ENCODE measurements at regions not wholly inside any gene's neighbourhood (a gene's known extent, or its start where the extent isn't known, plus 50 kb on each side); places are given as distances from the start of the nearest gene placed in this dataset.

DNA sequence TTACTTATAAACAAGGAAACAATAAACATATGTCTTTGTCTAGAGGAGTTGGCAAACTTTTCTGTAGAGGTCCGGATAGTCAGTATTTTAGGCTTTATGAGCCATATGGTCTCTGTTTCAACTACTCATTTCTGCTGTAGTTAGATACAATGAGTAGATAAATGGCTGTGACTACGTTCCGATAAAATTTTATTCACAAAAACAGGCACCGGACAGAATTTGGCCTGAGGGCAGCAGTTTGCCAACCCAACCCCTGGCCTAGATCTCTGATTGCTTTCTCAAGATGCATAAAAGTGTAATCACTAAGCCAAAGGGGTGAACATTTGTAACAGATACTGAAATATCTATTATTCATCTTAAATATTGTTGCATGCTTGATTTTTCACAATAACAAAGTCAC lies 123.1 kb upstream of the ESRRG start:
- DNase-seq: no peak

DNA sequence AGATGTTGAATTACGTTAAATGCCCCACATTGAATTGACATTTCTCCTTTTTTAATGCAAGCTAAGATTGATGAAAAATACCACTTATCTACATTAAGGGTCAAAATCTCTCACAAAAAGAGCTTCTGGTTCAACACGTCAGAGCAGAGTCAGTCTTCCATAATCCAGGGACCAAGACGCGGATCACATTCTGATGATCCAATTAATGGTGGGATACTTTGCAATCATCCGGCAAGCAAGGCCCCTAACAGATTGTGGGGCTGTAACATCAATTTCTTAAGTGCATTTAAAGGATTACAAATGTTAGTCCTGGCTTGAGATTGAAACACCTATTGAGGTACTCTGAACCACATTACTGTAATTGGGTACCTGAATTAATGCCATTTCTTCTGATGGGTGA lies 120.2 kb upstream of the ESRRG start:
- DNase-seq: no peak

GRCh38 chr1:216841165-216841564 lies 117.9 kb upstream of the ESRRG start:
- no peak for DNase-seq

GRCh38 chr1:216836316-216836715 lies 113.1 kb upstream of the ESRRG start:
- no peak for DNase-seq

- DNase-seq: no peak
Measured at GRCh38 chr1:216833509-216833908, 110.3 kb upstream of the ESRRG start.

DNA sequence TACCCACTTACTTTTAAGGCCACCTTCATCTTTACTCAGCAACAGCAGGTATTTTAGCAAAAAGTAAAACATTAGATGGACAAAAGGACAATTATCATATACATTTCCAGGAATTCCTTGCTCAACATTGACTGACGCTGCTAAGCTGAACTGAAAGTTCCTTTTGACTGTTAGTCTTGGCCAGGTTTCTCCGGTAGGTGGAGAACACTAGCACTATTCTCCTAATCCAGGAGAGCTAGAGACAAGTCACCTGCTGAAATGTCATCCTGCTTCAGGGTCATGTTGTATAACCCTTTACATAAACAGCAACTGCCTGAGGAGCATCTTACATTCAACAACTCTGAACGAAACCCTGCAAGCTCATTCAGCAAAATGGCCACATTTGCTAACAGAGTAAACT lies 109.0 kb upstream of the ESRRG start:
- no peak for DNase-seq

DNA sequence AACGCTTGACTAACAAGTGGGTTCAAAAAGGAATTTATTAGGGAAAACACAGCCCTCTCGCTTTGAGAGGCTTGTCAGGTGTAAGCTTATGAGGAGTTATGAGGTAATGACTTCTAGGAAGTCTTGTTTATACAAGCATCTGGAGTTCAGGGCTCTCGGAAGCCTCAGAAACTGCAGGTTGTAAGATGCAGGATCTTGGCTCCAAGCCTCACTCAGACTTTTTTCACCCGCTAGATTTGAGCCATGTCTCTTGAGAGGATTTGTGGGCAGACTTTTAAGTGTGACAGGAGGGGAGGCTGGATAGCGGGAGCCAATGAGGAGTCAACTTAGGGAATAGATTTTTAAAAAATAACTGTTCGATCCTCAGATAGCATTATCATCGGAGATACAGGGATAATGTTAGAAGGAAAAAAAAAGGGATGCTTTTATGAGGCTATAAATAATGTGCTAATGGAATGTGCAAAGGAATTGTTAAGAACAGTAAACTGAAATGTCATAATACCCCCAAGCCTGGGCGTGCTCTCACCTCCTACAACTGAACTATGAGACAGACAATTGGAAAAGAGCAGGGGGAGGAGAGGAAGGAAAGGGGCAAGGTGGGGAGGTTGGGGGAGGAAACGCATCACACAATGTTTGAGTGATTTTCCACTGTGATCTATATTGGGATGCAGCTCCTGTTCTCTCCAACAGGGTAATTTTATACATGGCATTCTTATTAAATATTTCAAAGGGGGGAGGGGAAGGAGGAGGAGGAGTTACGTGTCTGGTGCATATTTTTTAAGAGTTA lies 107.4 kb upstream of the ESRRG start:
- no peak for DNase-seq

DNA sequence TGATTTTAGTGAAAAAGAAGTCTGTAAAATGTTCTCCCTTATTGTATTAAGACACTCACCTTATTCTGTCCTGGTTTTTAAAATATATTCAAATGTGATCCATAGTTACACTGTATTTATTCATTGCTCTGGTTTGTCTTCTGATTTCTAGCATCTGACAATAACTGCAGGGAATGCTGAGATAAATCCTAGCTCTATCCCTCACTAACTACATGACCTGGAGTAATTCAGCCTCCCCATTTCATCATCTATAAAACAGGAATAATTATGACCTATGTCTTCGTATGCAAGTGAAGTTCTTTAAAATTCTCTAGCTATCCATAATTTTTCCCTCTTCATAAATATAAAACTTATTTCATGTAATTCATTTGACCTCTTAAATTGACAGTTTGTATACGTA lies 104.0 kb upstream of the ESRRG start:
- DNase-seq: no peak

- no peak for DNase-seq
Measured at GRCh38 chr1:216826646-216827045, 103.4 kb upstream of the ESRRG start.

- no peak for DNase-seq
Measured at GRCh38 chr1:216826214-216826613, 103.0 kb upstream of the ESRRG start.

GRCh38 chr1:216825557-216825956 lies 102.3 kb upstream of the ESRRG start:
- DNase-seq: no peak

DNA sequence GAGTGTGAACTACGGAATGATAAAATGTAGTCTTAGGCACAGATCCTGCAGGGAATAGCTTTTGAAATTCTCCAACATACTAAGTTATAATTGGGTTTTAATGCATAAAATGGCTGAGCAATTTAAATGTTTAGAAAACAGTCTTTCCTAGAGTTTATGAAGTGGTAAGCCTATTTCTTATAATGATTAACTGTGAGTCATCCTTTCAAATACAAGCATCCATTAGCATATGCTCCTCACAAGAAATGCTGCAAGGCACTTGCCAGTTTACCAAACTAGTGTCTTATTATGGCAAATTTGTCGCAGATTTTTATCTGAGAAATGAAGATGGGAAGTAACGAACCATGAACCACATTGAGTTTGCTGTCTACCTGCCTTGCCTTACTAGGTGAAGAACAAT lies 101.3 kb upstream of the ESRRG start:
- DNase-seq: no peak

DNA sequence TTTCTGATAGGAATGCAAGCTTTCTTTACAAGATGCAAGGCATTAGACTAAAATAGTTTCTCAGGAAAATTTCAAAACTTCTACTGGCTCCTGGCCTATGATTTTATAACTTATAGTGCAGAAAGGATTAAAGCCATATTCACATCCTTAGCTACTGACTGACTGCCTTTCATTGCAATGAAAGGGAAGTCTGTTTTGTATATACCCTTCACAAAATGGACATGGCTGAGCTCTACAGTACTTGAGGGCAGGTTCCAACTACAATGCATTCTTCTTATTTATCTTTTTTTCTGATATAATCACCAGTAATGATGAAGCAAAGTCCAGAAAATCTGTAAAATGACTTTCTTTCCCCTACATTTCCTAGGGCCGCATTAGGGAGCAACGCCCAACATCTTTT lies 100.5 kb upstream of the ESRRG start:
- no peak for DNase-seq

DNA sequence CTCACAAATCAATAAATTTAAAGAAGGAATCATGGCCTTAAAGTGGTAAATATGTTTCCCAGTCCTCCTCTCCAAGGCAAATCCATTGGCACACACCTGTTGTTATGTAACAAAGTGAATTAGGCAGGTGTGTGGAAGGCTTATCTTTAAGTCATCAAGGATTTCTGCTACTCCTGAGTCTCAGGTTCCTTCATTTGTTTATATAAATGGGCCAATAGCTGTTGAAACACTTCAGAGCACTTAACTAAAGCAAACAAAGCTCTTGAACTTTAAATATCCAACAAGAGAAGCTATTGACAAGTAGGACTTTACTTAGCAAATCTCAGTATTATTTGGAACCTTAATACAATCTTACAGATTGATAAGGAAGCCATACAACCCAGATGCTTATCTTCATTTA lies 99.3 kb upstream of the ESRRG start:
- DNase-seq: no peak

DNA sequence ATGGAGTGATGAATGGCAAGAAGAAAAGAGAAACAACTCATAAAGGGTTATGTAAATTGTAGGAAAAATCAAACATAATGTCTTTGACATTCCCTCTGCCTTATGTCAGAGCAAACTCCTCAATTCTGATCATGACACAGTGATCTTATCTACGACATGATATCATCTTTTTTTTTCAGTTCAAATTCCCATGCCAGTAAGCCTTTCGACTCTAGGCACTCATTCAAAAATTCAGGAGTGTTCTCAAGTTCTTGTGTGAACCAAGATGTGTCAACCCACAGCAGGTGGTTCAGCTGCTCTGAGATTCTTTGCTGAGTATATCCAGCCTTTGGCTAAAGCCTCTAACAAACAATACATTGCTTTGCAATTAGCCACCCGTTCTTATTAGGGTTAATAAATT lies 97.1 kb upstream of the ESRRG start:
- no peak for DNase-seq

DNA sequence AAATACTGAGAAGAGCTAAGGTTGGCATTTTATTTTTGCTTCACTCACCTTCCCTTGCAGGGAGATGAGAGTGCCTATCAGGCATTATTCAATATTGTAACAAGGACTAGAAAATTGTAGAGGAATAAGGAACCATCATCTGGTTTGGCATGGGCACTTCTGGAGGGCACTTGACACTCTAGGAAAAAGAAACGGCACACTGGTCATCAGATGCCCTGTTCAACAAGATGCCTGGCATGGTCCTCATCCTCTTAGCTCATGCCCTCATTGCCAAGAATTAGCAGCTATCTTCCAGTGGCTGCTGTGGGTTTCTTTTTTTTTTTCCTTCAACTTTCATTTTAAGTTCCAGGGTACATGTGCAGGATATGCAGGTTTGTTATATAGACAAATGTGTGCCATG lies 95.1 kb upstream of the ESRRG start:
- no peak for DNase-seq

GRCh38 chr1:216815260-216816131 lies 92.3 kb upstream of the ESRRG start:
- DNase-seq: no peak

- no peak for DNase-seq
Measured at GRCh38 chr1:216814576-216815259, 91.5 kb upstream of the ESRRG start.

DNA sequence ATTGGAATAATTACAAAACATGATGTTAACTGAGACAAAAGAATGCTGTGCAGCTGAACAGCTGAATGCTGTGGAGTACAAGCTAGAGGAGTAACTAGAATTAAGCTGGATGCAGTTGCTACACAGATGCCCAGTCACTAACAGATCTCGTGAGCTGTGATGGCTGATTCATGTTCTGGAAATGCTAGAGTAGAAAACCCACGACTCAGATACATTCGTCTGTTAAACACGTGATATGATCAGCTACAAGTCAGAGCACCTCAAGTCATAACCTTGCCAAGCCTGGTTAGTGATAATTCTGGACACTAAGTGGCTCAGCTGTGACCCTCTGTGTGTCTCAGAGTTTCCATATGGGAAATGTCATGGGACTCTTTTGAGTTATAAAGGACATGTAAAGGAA lies 89.7 kb upstream of the ESRRG start:
- no peak for DNase-seq

DNA sequence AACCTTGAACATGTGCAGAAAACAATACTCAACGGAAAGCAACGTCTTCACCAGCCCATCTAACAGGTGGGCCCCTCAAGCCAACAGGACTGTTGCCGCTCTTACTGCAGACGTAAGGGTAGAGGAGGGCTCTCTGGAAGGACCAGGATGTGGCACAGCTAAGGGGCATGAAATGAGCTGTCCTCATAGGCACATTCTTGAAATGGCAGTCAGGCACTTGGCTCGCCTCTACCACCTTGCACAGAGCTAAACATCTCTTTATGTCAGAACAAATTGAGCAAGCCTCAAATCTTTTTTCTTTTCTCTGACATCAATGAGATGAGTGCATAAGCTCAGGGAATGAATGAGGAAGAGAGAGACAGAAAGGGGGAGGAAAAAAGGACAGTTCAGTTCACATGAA lies 86.4 kb upstream of the ESRRG start:
- no peak for DNase-seq

DNA sequence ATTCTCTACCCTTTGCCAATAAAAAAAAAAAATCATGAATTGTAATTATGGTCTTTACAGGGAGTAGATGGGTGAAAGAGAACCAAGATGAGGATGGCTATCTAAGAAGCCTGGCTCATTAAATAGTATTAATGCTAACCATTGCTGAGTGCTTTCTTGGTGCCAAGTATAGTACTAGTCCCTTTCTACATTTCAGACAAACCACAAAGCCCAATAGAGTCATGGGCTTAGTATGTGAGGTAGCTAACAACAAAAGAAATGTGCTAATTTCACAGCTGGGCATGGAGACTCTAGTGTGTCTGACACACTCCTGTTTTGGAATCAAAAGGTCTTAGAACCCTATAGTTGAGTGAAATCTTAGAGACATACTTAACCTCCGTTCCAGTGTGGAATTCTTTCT lies 84.5 kb upstream of the ESRRG start:
- DNase-seq: no peak

- no peak for DNase-seq
Measured at GRCh38 chr1:216805953-216806352, 82.7 kb upstream of the ESRRG start.

DNA sequence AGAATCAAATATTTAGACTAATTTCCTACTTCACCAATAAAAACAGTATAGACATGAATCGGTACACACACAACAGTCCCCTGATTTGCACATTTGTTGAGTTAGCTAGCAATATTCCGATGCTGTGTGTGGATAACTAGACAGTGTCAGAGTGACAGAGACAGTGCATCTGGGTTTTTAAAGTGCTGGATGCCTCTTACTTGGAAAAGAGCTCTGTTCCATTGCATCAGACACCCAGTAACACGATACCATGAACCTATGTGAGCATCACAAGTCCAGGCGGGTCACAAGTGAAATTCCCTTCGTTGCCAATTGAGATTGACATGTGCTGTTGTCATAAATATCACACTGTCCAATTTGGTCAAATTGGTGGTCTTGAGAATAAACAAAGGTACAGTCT lies 82.0 kb upstream of the ESRRG start:
- DNase-seq: no peak

- DNase-seq: no peak
Measured at GRCh38 chr1:216804111-216804510, 80.9 kb upstream of the ESRRG start.
